GM18519 (cell line): ENCODE measurements at regions not wholly inside any gene's neighbourhood (a gene's known extent, or its start where the extent isn't known, plus 50 kb on each side); places are given as distances from the start of the nearest gene placed in this dataset.
"Not testable (repeated sequence)": the region's sequence is repeated elsewhere in the genome, so short reads cannot be mapped to it uniquely, and the experiment has no call there.

ENCODE experiments used
- ATAC-seq: cut with Tn5 transposase; IDR thresholded peaks from one replicate; pipeline ENCODE4 v1.9.1; 2021; ENCODE audit warnings: mild to moderate bottlenecking, moderate library complexity; ENCODE audit not compliant: unreplicated experiment, low FRiP score

DNA sequence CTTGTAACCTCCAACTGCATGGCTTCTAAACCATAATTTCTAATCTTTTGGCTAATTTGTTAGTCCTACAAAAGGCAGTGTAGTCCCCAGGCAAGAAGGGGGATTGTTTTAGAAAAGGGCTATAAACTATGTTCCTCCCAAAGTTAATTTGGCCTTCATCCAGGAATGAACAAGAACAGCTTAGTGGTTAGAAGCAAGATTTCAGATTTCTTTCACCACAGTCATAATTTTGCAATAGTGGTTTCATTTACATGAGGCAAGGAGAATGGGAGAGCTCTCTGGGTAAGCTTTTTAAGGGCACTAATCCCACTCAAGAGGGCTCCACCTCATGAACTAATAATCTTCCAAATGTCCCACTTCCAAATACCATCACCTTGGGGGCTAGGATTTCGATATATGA is 1353.9 kb downstream of the NCAM2 start:
- no peak for ATAC-seq

- ATAC-seq, result no peak
These were observed 1357.7 kb downstream of the NCAM2 start for GRCh38 chr21:22355949-22356348.

- no peak for ATAC-seq
These were observed 1358.5 kb downstream of the NCAM2 start for GRCh38 chr21:22356663-22357062.

- ATAC-seq, result not testable (repeated sequence)
These were observed 1361.4 kb downstream of the NCAM2 start for GRCh38 chr21:22359599-22359998.

GRCh38 chr21:22363504-22363903 is 1365.3 kb downstream of the NCAM2 start:
- no peak for ATAC-seq

- no peak for ATAC-seq
These were observed 1366.0 kb downstream of the NCAM2 start for GRCh38 chr21:22364163-22364562.

GRCh38 chr21:22374218-22374969 is 1376.2 kb downstream of the NCAM2 start:
- ATAC-seq, result no peak

GRCh38 chr21:22377795-22378194 is 1379.6 kb downstream of the NCAM2 start:
- ATAC-seq, result not testable (repeated sequence)

DNA sequence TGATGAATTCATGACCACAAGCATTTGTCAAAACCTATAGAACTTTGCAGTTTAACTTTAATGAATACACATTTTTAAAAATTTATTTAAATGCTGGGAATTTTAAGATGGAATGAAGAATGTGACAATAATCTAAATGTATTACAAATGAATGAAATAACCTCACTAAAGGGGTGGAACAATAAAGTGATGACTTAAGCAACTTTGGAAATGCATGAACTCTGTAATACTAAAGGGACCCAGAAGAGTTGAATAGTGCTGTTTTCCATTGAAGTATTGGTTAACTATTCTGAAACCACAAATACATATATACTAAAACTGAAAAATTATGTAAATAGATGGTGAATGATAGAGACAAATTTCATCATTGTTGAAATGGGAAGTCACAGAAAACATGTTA is 1395.1 kb downstream of the NCAM2 start:
- no peak for ATAC-seq

DNA sequence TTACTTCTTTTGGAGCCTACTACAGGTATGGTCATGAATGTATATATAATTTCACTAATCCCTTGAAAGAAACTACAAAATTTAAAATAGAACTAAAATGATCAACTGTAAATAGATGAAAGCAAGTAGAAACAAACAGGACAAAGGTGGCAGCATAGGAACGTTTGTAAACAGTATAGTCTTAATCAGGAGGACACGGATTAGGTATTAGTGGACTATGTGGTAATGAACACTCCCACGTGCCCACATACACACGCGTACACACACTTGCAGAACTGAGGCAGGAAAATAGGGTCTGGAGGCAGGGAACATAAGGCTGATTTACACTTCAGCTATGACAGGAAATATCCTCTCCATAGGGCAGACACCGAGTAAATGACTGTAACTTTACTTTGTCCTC is 1397.8 kb downstream of the NCAM2 start:
- ATAC-seq, result no peak

DNA sequence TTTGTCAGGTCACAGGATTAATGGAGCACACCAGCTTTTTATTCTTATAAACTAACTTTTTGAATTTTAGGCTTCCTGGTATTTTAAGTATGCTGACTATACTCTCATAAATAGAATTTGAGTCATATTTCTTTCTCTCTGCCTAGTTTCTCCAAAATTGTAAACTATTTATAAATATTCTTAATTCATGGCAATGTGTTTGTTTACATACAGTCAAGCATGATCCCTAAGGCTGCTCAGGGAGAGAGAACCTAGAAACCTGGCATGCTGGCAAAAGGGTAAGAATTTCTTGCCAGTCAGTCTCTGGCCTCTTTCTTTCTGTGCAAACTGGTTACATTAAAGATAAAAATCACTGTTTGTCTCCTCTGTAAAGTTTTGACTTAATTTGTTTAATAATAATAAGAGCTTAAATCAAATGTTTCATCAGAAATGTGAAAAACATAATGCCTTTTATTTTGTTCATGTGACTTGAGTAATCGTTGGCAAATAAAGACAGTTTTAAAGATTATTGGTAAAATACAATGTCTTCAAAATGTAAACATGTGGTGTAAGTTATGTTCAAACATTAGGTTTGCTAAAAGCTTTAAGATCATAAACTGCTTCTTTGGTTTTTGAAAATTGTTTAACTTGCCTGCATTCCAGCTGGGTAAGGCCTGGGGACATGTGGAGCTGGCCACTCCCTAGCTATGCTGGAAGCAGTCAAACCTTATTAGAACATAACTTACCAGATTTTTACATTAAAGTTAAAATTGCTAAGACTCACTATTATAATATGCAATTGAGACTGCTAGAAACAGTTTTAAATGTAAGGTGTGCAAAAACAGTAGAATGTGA is 1401.7 kb downstream of the NCAM2 start:
- no peak for ATAC-seq

- ATAC-seq, result no peak
These were observed 1411.4 kb downstream of the NCAM2 start for GRCh38 chr21:22409571-22409970.

DNA sequence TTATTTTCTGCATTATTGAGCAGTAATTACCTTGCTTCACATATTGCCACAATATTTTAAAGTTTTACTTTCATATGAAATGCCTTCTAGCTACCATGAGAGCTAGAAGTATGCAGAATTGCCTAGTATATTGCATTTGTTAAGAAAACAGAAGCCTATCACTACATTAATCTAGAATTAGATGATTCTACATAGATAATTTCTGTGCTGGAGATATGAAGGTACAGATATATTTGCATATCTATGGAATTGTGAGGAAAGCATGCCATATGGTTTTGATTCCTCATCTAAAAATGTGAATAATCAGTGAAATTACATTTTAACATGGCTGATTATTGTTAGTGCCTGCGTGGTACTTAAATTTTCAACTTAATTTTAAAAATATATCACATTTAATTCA is 1418.3 kb downstream of the NCAM2 start:
- ATAC-seq, result no peak

DNA sequence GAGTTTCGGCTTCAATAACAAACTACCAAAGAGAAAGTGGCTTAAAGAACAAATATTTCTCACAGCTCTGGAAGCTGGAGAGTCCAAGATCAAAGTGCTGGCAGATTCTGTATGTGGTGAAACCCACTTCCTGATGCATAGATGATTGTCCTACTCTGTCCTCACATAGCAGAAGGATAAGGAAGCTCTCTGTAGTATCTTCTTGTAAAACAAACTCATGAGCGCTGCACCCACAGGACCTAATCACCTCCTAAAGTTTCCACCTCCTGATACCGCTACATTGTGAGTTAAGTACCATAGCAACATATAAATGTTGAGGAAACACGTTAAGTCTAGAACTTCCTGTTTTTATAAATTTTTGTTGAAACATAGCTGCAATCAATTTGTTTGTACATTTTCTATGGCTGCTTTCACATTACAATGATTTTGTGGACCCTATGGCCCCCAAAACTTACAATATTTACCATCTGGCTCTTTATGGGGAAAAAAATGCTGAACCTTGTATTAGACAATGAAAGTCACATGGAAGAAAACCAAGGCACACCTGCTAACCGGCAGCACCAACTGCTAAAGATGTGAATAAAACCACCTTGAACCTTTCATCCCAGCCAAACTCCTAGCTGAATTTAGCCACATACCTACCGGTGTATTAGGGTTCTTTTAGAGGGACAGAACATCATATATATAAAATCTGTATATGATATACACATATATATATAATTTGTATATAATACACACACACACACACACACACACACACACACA is 1423.4 kb downstream of the NCAM2 start:
- ATAC-seq, result no peak

- no peak for ATAC-seq
These were observed 1440.3 kb downstream of the NCAM2 start for GRCh38 chr21:22438428-22439086.

DNA sequence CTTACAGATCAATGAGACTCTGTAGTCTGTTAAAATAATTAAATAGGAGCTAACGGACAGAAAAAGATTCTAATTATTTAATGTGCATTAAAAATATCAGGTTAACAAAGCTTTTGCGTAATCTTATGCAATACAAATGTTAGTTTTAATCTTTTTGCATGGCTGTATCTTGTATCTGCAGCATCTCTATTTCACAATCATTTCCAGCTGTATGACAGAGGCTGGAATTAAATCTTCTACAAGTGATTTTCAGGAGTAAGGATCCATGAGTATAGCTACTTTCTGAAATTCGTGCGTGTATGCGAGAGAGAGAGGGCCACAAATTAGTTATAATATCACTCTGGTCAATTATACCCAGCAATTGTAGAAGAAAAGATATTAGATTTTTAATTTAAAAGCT is 1446.8 kb downstream of the NCAM2 start:
- no peak for ATAC-seq

DNA sequence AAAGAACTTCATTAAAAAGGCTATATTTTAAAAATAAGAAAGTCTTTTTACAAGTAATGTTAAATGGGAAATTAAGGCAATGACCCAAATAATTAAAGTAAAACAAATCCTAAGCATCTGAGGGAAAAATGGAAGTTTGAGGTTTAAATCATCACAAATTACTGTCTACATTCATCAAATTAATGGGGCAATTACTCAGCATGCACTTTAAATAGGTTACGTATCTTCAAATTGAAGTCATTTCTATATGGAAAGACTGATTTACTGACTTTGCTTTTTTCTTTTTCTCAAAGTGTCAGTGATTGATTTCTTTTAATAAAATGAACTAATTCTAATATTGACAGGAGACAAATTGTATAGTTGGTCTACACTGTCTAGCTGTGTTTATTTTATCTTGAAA is 1452.3 kb downstream of the NCAM2 start:
- no peak for ATAC-seq

GRCh38 chr21:22456241-22456640 is 1458.0 kb downstream of the NCAM2 start:
- ATAC-seq, result no peak

DNA sequence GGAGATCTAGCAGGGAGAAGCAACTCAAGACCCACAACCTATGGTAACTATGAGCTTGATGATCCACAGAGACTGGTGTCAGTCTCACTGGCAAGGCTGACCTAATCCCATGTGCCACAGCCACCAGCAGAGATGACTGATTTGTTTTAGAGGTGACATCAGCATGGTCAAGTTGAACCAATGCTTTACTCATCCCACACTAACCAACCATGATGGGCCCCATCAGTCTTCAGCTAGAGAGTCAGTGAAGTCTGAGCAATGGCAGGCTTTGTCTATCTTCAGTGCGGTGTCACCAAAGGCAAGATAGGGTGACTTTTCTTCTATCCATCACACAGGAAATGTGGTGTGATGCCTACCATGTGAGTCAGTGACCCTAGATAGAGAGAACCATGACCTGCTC is 1470.7 kb downstream of the NCAM2 start:
- ATAC-seq, result no peak

DNA sequence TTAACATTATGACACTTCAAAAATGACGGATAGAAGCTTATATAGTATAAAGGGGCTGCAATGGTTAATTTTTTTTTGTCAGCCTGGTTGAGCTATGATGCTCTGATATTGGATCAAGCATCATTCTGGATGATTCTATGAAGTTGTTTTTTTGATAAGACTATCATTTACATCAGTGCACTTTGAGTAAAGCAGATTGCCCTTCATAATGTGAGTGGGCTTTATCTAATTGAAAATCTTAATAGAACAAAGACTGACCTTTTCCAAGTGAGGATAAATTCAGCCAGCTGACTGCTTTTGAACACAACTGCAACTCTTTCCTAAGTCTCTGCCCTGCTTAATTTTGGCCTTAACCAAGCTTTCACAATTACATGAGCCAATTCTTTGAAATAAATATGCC is 1476.2 kb downstream of the NCAM2 start:
- no peak for ATAC-seq

DNA sequence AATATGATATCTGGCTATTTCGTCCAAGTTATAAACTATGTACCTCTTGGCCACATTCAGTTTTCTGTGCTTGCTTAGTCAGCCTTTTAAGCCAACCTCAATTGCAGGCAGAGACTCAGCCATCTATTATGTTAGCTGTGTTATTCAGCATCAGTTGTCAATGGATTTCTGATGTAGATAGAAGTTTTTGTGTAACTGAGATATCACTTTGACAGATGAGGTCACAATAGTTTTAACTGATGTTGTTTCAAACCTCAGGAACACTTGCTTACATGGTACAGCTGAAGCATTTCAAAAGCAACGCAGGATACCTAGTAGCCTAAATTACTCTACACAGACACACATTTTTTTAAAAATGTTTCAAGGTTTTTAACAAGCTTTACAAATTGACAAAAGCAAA is 1478.0 kb downstream of the NCAM2 start:
- ATAC-seq, result no peak
